ENCODE measurements at regions not wholly inside any gene's neighbourhood (a gene's known extent, or its start where the extent isn't known, plus 50 kb on each side); places are given as distances from the start of the nearest gene placed in this dataset.

- no peak for TF ChIP-seq CTCF (conservative IDR thresholded peaks at IDR 0.05 in 1 of 2, IDR thresholded peaks at IDR 0.05 in 1 of 2; ENCODE audit: low read depth in 1 of 2, low read length in 2 of 2)
- TF ChIP-seq EZH2 (IDR thresholded peaks at IDR 0.05; ENCODE audit: low read length, missing control alignments), result no peak
Observed at GRCh38 chr5:158194561-158194976, 335.6 kb upstream of the CLINT1 start.
